ENCODE measurements at regions not wholly inside any gene's neighbourhood (a gene's known extent, or its start where the extent isn't known, plus 50 kb on each side); places are given as distances from the start of the nearest gene placed in this dataset.

DNA sequence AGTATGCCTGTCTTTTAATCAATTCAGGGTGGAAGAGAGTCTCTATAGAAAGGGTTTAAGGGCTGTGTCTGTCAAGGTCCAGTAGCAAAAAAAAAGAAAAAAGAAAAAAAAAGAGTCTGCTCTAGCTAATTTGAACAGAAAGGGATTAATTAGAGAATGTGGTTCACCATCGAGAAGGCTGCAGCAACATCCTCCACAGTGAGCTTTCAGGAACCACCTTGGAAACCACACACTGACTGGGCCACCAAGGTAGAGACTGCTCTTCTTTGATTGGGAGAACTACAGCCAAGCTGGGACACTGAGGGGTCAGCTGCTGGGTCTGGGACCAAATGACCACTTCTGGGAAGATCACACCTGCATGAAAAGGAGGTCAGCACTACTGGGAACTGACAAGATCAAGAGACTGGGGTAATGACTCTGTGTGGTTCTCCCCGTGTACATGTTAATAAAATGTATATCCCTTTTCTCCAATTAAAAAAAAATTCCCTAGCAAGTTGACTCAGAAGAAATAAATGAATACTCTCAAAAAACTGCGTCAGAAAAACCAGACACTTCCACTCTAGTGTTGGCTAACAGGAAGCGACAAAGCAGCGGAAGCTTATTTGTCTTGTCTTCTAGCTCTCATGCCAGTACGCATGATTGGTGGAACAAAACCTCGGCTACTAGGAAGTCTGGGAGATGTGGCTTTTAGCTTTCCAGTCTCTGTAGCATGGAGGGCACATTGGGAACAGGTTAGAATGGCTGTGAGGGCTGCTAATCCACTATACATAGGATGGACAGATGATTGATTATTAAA, 60.0 kb upstream of the IVNS1ABP start:
- H3K36me3 ChIP-seq, result no peaks in the 10 kb centered on the region
- no peak for ATAC-seq (ENCODE audit: insufficient number of reproducible peaks, low FRiP score, low read depth)
- H3K27me3 ChIP-seq (replicated peaks; ENCODE audit: insufficient read depth), result no peaks in the 10 kb centered on the region
- TF ChIP-seq, protein P1, sequence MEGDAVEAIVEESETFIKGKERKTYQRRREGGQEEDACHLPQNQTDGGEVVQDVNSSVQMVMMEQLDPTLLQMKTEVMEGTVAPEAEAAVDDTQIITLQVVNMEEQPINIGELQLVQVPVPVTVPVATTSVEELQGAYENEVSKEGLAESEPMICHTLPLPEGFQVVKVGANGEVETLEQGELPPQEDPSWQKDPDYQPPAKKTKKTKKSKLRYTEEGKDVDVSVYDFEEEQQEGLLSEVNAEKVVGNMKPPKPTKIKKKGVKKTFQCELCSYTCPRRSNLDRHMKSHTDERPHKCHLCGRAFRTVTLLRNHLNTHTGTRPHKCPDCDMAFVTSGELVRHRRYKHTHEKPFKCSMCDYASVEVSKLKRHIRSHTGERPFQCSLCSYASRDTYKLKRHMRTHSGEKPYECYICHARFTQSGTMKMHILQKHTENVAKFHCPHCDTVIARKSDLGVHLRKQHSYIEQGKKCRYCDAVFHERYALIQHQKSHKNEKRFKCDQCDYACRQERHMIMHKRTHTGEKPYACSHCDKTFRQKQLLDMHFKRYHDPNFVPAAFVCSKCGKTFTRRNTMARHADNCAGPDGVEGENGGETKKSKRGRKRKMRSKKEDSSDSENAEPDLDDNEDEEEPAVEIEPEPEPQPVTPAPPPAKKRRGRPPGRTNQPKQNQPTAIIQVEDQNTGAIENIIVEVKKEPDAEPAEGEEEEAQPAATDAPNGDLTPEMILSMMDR (IDR thresholded peaks at IDR 0.05), result no peak
- no peaks in the 10 kb centered on the region for H3K4me1 ChIP-seq (ENCODE audit: control insufficient read depth in 1 of 2, low read depth in 2 of 2)
- H3K9me3 ChIP-seq, result no peaks in the 10 kb centered on the region
- no peak overlapping the region for H3K4me3 ChIP-seq
- DNase-seq (ENCODE audit: low spot score), result no peak
- H3K27ac ChIP-seq, result peak overlapping the region in 1 of 2 donors; percentile 37

DNA sequence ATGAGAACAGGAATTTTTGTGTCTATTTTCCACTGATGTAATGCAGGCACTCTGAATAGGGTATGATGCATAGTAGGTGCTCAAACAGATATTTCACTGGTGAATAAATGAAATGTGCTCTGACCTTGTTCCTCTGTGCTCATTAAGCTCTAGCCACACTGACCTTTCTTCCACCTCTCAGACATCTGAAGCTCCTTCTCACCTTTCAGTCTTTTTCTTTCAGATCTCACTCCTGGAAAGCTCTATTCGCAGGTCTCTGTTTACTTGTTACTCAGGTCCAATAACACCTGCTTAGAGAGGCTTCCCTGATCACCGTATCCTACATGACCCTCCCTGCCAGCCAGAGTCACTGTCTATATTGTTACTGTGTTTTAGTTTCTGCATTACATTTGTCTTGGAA, 59.2 kb upstream of the IVNS1ABP start:
- no peaks in the 10 kb centered on the region for H3K27me3 ChIP-seq (replicated peaks; ENCODE audit: insufficient read depth)
- H3K4me3 ChIP-seq, result no peak overlapping the region
- H3K36me3 ChIP-seq, result no peaks in the 10 kb centered on the region
- DNase-seq (ENCODE audit: low spot score) (no peak), ATAC-seq (ENCODE audit: insufficient number of reproducible peaks, low FRiP score, low read depth) (no peak)
- H3K27ac ChIP-seq, result peak overlapping the region in 1 of 2 donors; percentile 37
- no peaks in the 10 kb centered on the region for H3K4me1 ChIP-seq (ENCODE audit: control insufficient read depth in 1 of 2, low read depth in 2 of 2)
- TF ChIP-seq, protein P1 (IDR thresholded peaks at IDR 0.05), result no peak
- no peaks in the 10 kb centered on the region for H3K9me3 ChIP-seq

DNA sequence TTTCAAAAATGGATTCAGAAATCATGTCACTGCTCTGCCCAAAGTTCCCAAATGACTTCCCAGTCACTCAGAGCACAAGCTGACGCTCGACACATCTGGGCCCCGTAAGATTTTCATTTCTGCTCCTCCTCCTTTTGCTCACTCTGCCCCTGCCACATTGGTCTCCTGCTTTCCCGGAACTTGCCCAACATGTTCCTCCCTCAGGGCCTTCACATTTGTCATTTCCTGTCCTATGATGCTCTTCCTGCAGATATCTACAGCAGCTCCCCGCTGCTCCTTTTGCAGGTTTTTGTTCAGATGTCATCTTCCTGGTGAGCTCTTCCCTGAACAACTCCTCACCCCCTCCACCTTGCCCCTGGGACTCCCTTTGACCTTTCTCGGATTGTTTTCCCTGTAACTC, 58.5 kb upstream of the IVNS1ABP start:
- DNase-seq (ENCODE audit: low spot score) (no peak), ATAC-seq (ENCODE audit: insufficient number of reproducible peaks, low FRiP score, low read depth) (no peak)

DNA sequence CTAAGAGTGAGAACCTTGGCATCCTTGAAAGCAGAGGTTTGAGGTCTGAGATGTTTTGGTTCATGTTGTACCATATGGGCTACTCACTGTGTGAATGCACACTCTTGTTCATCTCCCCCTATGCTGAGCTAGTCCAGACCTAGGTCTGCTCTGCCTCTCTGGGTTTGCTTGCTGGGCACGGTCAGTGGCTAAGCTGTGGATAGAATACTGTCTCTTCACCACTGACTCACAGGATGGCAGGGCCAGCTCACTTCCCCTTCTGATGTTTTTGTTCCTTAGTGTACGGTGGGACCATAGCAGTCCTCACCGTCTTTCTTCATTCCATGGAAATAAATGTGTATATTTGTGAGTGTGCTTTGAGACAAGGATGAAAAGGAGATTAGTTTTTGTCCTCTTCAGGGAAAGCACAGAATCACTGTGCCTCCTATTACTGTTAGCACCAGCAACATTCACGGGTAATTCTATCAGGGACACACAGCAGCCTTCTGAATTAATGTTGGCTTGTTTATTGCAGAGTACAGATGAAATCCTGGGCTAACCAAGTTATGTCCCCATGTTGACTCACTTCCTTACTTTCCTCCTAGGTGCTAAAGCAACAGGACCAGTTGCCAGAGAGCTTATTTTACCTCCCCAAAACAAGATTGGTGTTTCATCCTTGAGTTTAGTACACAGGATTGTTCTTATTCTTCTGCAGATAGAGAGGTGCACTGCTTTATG, 56.9 kb upstream of the IVNS1ABP start:
- H3K4me1 ChIP-seq (ENCODE audit: control insufficient read depth in 1 of 2, low read depth in 2 of 2), result no peaks in the 10 kb centered on the region
- no peaks in the 10 kb centered on the region for H3K27me3 ChIP-seq (replicated peaks; ENCODE audit: insufficient read depth)
- no peak overlapping the region for H3K4me3 ChIP-seq
- H3K36me3 ChIP-seq, result no peaks in the 10 kb centered on the region
- H3K27ac ChIP-seq, result no peak overlapping the region
- DNase-seq (ENCODE audit: low spot score) (no peak), ATAC-seq (ENCODE audit: insufficient number of reproducible peaks, low FRiP score, low read depth) (no peak)
- no peaks in the 10 kb centered on the region for H3K9me3 ChIP-seq
- TF ChIP-seq, protein P1 (IDR thresholded peaks at IDR 0.05), result no peak

More for the DNA sequence above, 58.5 kb upstream of the IVNS1ABP start:
- TF ChIP-seq, protein P1 (IDR thresholded peaks at IDR 0.05), result no peak
- peak overlapping the region in 1 of 2 donors; percentile 44 for H3K27ac ChIP-seq
- no peaks in the 10 kb centered on the region for H3K4me1 ChIP-seq (ENCODE audit: control insufficient read depth in 1 of 2, low read depth in 2 of 2)
- no peaks in the 10 kb centered on the region for H3K9me3 ChIP-seq
- H3K36me3 ChIP-seq, result no peaks in the 10 kb centered on the region
- H3K27me3 ChIP-seq (replicated peaks; ENCODE audit: insufficient read depth), result no peaks in the 10 kb centered on the region
- H3K4me3 ChIP-seq, result no peak overlapping the region

DNA sequence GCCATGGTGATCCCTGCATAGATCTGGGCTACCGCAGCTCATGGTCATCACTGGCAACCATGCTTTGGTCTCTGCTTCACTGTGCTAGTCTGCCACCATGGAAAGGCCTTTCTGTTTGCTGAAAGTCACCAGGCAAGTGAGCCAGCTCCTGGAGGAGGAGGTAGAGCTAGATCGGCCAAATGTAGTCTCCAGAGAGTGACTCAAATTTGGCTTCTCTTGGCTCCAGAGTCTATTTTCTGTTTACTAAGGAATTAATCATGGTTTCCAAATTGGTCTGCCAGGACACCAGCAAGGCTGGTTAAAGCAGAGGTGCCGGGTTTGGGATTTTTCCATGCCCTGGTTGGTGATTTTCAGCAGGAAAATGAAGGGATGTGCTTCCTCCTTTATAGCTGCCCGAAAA, 52.7 kb upstream of the IVNS1ABP start:
- TF ChIP-seq, protein P1 (IDR thresholded peaks at IDR 0.05), result no peak
- no peaks in the 10 kb centered on the region for H3K36me3 ChIP-seq

More for the DNA sequence above, 52.7 kb upstream of the IVNS1ABP start:
- Histone ChIP-seq H3K4me1 (ENCODE audit: control insufficient read depth in 1 of 2, low read depth in 2 of 2) (no peaks in the 10 kb centered on the region), H3K27ac (no peak overlapping the region), H3K4me3 (no peak overlapping the region), H3K27me3 (replicated peaks; ENCODE audit: insufficient read depth) (no peaks in the 10 kb centered on the region), H3K9me3 (no peaks in the 10 kb centered on the region)
- ATAC-seq (ENCODE audit: insufficient number of reproducible peaks, low FRiP score, low read depth) (no peak), DNase-seq (ENCODE audit: low spot score) (no peak)

Data from thoracic aorta (tissue), 2 donors.